Upper lobe of right lung (tissue), 1 donor: ENCODE measurements at regions not wholly inside any gene's neighbourhood (a gene's known extent, or its start where the extent isn't known, plus 50 kb on each side); places are given as distances from the start of the nearest gene placed in this dataset.

Experiments used
- ATAC-seq: fragments of 200-7000 bp; cut with Tn5 transposase; one replicate; pipeline ENCODE4 v1.9.1; 2020; ENCODE audit warnings: mild to moderate bottlenecking, moderate library complexity
- DNase-seq: peaks from one replicate; pipeline ENCODE4 v3.0.0-alpha.2; 2020
- H3K27ac ChIP-seq: fragments of 200-600 bp; one replicate; pipeline ENCODE4 v1.8.0; 2022
- H3K27me3 ChIP-seq: fragments of 200-600 bp; one replicate; pipeline ENCODE4 v1.8.0; 2022; ENCODE audit warnings: mild to moderate bottlenecking
- H3K36me3 ChIP-seq: fragments of 200-600 bp; one replicate; pipeline ENCODE4 v1.8.0; 2022
- H3K4me1 ChIP-seq: fragments of 200-600 bp; one replicate; pipeline ENCODE4 v1.8.0; 2022
- H3K4me3 ChIP-seq: fragments of 200-600 bp; one replicate; pipeline ENCODE4 v1.8.0; 2022; ENCODE audit warnings: mild to moderate bottlenecking
- H3K9me3 ChIP-seq: fragments of 200-600 bp; one replicate; pipeline ENCODE4 v1.8.0; 2022
- intact Hi-C: fragments of 100-400 bp; cut with DNase I; formaldehyde crosslinking; loops from one replicate; pipeline ENCODE4 v1.11.0; 2022
- TF ChIP-seq, protein P1 (sequence below): fragments of 200-600 bp; IDR thresholded peaks from one replicate; pipeline ENCODE4 v1.8.0; 2022; ENCODE audit warnings: antibody characterized with exemption
- donor health status: DM: no; HTN: yes; CAD: no; lungs with severe emphysema.

- Histone ChIP-seq H3K4me3 (no peak overlapping the region), H3K27ac (no peak overlapping the region), H3K36me3 (no peaks in the 10 kb centered on the region), H3K9me3 (no peaks in the 10 kb centered on the region), H3K4me1 (no peaks in the 10 kb centered on the region), H3K27me3 (no peaks in the 10 kb centered on the region)
- no peak for DNase-seq
- no peak for ATAC-seq
- TF ChIP-seq, protein P1, sequence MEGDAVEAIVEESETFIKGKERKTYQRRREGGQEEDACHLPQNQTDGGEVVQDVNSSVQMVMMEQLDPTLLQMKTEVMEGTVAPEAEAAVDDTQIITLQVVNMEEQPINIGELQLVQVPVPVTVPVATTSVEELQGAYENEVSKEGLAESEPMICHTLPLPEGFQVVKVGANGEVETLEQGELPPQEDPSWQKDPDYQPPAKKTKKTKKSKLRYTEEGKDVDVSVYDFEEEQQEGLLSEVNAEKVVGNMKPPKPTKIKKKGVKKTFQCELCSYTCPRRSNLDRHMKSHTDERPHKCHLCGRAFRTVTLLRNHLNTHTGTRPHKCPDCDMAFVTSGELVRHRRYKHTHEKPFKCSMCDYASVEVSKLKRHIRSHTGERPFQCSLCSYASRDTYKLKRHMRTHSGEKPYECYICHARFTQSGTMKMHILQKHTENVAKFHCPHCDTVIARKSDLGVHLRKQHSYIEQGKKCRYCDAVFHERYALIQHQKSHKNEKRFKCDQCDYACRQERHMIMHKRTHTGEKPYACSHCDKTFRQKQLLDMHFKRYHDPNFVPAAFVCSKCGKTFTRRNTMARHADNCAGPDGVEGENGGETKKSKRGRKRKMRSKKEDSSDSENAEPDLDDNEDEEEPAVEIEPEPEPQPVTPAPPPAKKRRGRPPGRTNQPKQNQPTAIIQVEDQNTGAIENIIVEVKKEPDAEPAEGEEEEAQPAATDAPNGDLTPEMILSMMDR, result no peak
- intact Hi-C loops, result no loop called here
Observed at GRCh38 chr15:46644501-46645481, 1010.0 kb downstream of the SQOR start.

- no peaks in the 10 kb centered on the region for H3K4me1 ChIP-seq
- no peaks in the 10 kb centered on the region for H3K27me3 ChIP-seq
- DNase-seq (no peak), ATAC-seq (no peak)
- TF ChIP-seq, protein P1, result no peak
- H3K4me3 ChIP-seq, result no peak overlapping the region
- intact Hi-C loops, result no loop called here
- no peaks in the 10 kb centered on the region for H3K36me3 ChIP-seq
- H3K9me3 ChIP-seq, result no peaks in the 10 kb centered on the region
- no peak overlapping the region for H3K27ac ChIP-seq
Observed at GRCh38 chr15:46646490-46646889, 1011.7 kb downstream of the SQOR start.

GRCh38 chr15:46647046-46647445 lies 1012.2 kb downstream of the SQOR start:
- Histone ChIP-seq H3K4me1 (no peaks in the 10 kb centered on the region), H3K27ac (no peak overlapping the region), H3K36me3 (no peaks in the 10 kb centered on the region), H3K27me3 (no peaks in the 10 kb centered on the region), H3K9me3 (no peaks in the 10 kb centered on the region), H3K4me3 (no peak overlapping the region)
- ATAC-seq (no peak), DNase-seq (no peak)
- intact Hi-C loops, result no loop called here
- TF ChIP-seq, protein P1, result no peak

DNA sequence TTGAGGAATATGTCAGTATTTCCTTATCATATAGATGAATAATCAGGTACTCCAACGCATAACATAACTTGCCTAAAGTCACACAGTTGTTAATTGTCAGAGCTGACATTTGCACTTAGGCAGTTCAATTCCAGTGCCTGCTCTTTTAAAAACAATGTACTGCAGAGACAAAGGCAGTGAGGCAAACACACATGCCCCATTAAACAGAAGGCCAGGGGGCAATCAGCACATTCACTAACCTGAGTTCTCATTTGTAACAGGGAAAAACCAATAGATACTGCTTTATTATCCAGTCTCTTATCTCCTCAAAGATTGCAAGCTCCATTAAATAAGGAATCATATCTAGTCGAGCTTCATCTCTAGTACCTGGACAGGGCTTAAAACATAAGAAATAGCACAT lies 1017.4 kb downstream of the SQOR start:
- no peak for DNase-seq
- Histone ChIP-seq H3K27ac (no peak overlapping the region), H3K4me1 (no peaks in the 10 kb centered on the region), H3K36me3 (no peaks in the 10 kb centered on the region), H3K9me3 (no peaks in the 10 kb centered on the region), H3K4me3 (no peak overlapping the region), H3K27me3 (no peaks in the 10 kb centered on the region)
- TF ChIP-seq, protein P1, result no peak
- intact Hi-C loops, result no loop called here
- no peak for ATAC-seq

DNA sequence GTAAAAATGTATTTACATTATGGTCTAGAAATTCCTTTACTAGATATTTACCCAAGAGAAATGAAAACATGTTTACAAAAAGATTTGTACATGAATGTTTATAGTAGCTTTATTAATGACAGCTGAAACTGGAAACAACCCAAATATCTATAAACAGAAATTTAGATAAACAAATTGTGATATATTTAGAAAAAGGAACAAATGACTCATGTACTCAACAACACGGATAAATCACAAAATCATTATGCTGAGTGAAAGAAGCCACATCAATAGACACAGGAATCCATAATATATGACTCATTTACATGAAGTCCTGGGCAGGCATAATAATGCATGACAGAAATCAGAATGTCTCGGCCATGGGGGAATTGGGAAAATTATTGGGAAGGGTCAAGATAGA lies 1020.2 kb downstream of the SQOR start:
- no peaks in the 10 kb centered on the region for H3K9me3 ChIP-seq
- intact Hi-C loops, result no loop called here
- DNase-seq, result no peak
- ATAC-seq, result no peak
- H3K36me3 ChIP-seq, result no peaks in the 10 kb centered on the region
- no peaks in the 10 kb centered on the region for H3K27me3 ChIP-seq
- TF ChIP-seq, protein P1, result no peak
- no peak overlapping the region for H3K4me3 ChIP-seq
- no peak overlapping the region for H3K27ac ChIP-seq
- H3K4me1 ChIP-seq, result no peaks in the 10 kb centered on the region
